ENCODE measurements at regions not wholly inside any gene's neighbourhood (a gene's known extent, or its start where the extent isn't known, plus 50 kb on each side); places are given as distances from the start of the nearest gene placed in this dataset.

GRCh38 chr5:91235271-91235694, 147.8 kb downstream of the ARRDC3 start:
- no peak for DNase-seq

- DNase-seq, result no peak
Observed at GRCh38 chr5:91232523-91232922, 150.6 kb downstream of the ARRDC3 start.

- DNase-seq, result no peak
Observed at GRCh38 chr5:91229031-91229727, 153.9 kb downstream of the ARRDC3 start.

- DNase-seq, result no peak
Observed at GRCh38 chr5:91228188-91228587, 154.9 kb downstream of the ARRDC3 start.

- peak; percentile 59 to 64 for DNase-seq
Observed at GRCh38 chr5:91225848-91226686, 157.1 kb downstream of the ARRDC3 start.

GRCh38 chr5:91224969-91225368, 158.1 kb downstream of the ARRDC3 start:
- no peak for DNase-seq

GRCh38 chr5:91224456-91224855, 158.7 kb downstream of the ARRDC3 start:
- DNase-seq, result no peak

- DNase-seq, result no peak
Observed at GRCh38 chr5:91223886-91224285, 159.2 kb downstream of the ARRDC3 start.

GRCh38 chr5:91222482-91222881, 160.6 kb downstream of the ARRDC3 start:
- no peak for DNase-seq

- DNase-seq, result no peak
Observed at GRCh38 chr5:91221917-91222316, 161.2 kb downstream of the ARRDC3 start.

- peak; percentile 6 to 18 for DNase-seq
Observed at GRCh38 chr5:91219803-91220371, 163.2 kb downstream of the ARRDC3 start.

GRCh38 chr5:91219091-91219802, 163.9 kb downstream of the ARRDC3 start:
- DNase-seq, result no peak

GRCh38 chr5:91217859-91218258, 165.3 kb downstream of the ARRDC3 start:
- DNase-seq, result no peak

- no peak for DNase-seq
Observed at GRCh38 chr5:91214571-91214970, 168.5 kb downstream of the ARRDC3 start.
